ENCODE measurements at regions not wholly inside any gene's neighbourhood (a gene's known extent, or its start where the extent isn't known, plus 50 kb on each side); places are given as distances from the start of the nearest gene placed in this dataset.

DNA sequence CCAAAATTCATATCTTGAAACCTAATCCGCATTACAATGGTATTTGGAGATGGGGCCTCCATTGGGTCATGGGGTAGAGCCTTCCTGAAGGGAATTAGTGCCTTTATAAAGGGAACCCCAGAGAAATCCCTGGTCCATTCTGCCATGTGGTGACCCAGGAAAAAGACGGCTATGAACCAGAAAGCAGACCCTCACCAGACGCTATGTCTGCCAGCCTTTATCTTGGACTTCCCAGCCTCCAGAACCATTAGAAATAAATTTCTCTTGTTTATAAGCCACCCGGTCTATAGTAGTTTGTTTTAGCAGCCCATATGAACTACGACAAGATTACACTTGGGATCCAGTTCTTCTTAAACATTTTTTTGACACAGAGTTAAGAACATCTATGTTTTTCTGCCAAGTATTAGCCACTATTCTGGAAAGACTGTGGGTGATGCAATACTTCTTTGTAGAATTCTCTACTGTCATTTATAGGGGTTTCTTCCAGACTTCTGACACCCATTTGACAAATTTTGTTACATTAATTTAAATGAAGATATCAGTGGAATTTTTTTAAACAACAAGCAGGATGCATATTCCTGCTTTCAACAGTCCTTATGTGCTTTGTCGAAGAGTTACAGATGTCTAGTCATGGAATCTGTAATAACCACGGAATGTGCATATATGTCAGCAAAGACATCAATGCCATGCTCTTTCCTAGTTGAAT, 572.4 kb downstream of the NR2F1-AS1 start:
- ATAC-seq (no peak), DNase-seq (no peak)
- no peak for TF ChIP-seq POLR2A (IDR thresholded peaks at IDR 0.05)
- TF ChIP-seq, protein P1, sequence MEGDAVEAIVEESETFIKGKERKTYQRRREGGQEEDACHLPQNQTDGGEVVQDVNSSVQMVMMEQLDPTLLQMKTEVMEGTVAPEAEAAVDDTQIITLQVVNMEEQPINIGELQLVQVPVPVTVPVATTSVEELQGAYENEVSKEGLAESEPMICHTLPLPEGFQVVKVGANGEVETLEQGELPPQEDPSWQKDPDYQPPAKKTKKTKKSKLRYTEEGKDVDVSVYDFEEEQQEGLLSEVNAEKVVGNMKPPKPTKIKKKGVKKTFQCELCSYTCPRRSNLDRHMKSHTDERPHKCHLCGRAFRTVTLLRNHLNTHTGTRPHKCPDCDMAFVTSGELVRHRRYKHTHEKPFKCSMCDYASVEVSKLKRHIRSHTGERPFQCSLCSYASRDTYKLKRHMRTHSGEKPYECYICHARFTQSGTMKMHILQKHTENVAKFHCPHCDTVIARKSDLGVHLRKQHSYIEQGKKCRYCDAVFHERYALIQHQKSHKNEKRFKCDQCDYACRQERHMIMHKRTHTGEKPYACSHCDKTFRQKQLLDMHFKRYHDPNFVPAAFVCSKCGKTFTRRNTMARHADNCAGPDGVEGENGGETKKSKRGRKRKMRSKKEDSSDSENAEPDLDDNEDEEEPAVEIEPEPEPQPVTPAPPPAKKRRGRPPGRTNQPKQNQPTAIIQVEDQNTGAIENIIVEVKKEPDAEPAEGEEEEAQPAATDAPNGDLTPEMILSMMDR (IDR thresholded peaks at IDR 0.05), result no peak
- H3K36me3 ChIP-seq, result no peaks in the 10 kb centered on the region
- H3K27me3 ChIP-seq, result no peaks in the 10 kb centered on the region
- no peaks in the 10 kb centered on the region for H3K9me3 ChIP-seq
- intact Hi-C loops (cut with DNase I), result no loop called here
- no peak overlapping the region for H3K27ac ChIP-seq
- WGBS (ENCODE audit: insufficient coverage, low coverage, low lambda C conversion rate, missing lambda C conversion rate), result 64% methylated on average over 7 of the region's 7 CpGs
- no peak overlapping the region for H3K4me3 ChIP-seq
- H3K4me1 ChIP-seq, result no peaks in the 10 kb centered on the region

DNA sequence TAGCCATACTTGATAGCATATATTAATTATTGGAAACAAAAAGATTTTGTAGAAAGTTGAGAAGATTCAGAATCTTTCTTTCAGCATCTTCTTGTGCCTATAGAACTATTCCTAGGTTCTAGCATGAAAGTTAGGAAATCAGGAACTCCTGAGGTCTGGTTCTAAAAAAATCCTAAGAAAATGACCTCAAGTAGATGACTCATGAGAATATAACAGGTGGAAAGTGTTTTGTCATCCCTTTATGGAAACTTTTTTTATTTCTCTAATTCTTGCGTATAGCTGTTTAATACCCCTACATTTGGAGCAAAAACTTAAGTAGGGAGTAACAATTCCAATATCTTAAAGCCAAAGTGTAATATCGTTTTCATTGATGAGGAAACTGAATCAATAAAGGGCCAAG, 574.1 kb downstream of the NR2F1-AS1 start:
- H3K4me1 ChIP-seq, result no peaks in the 10 kb centered on the region
- H3K4me3 ChIP-seq, result no peak overlapping the region
- no peaks in the 10 kb centered on the region for H3K27me3 ChIP-seq
- ATAC-seq (no peak), DNase-seq (no peak)
- WGBS (ENCODE audit: insufficient coverage, low coverage, low lambda C conversion rate, missing lambda C conversion rate), result 23% methylated on average over 2 of the region's 2 CpGs
- no peak overlapping the region for H3K27ac ChIP-seq
- H3K36me3 ChIP-seq, result no peaks in the 10 kb centered on the region
- H3K9me3 ChIP-seq, result no peaks in the 10 kb centered on the region
- TF ChIP-seq, protein P1 (IDR thresholded peaks at IDR 0.05), result no peak
- no peak for TF ChIP-seq POLR2A (IDR thresholded peaks at IDR 0.05)
- intact Hi-C loops (cut with DNase I), result no loop called here

DNA sequence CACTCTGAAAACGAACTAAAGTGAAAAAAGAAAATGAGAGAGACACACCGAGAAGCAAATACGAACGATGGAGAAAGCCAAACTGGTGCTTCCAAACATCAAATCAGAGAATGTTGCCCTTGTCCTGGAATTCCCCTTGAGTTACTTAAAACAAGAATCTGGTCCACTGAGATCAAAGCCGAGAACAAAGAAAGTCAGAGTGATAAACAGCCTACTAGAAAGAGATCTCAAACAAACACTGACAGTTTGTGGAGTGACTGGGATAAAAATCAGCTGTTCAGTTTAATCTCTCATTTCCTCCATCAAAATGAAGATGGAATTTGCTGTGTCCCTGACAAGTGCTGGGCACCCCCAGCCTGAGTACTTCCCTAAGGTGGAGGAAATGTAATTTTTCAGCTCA, 582.6 kb downstream of the NR2F1-AS1 start:
- intact Hi-C loops (cut with DNase I), result no loop called here
- H3K27ac ChIP-seq, result no peak overlapping the region
- ATAC-seq (no peak), DNase-seq (no peak)
- 48% methylated on average over 5 of the region's 5 CpGs for WGBS (ENCODE audit: insufficient coverage, low coverage, low lambda C conversion rate, missing lambda C conversion rate)
- no peaks in the 10 kb centered on the region for H3K27me3 ChIP-seq
- H3K36me3 ChIP-seq, result no peaks in the 10 kb centered on the region
- no peak overlapping the region for H3K4me3 ChIP-seq
- H3K9me3 ChIP-seq, result no peaks in the 10 kb centered on the region
- no peak for TF ChIP-seq POLR2A (IDR thresholded peaks at IDR 0.05)
- TF ChIP-seq, protein P1 (IDR thresholded peaks at IDR 0.05), result no peak
- H3K4me1 ChIP-seq, result no peaks in the 10 kb centered on the region

DNA sequence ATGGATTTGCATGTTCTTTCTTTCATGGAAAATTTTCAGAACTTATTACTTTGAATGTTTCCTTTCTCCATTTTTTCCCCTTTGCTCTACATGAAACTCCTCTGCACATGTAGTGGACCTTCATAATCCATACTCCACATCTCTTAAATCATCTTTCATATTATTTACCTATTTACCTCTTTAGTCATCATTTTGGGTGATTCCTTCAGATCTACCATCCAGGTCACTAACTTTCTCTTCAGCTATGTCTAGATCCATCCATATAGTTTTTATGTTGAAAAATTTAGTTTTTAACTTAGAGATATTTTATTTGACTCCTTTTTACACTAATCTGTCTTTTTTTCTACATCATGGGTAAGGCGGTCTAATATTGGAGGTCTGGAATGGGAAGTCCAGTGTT, 586.6 kb downstream of the NR2F1-AS1 start:
- DNase-seq (no peak), ATAC-seq (no peak)
- intact Hi-C loops (cut with DNase I), result no loop called here

More for the DNA sequence above, 586.6 kb downstream of the NR2F1-AS1 start:
- TF ChIP-seq, protein P1 (IDR thresholded peaks at IDR 0.05), result no peak
- no peak for TF ChIP-seq POLR2A (IDR thresholded peaks at IDR 0.05)
- 80% methylated on average over 1 of the region's 1 CpG for WGBS (ENCODE audit: insufficient coverage, low coverage, low lambda C conversion rate, missing lambda C conversion rate)
- Histone ChIP-seq H3K4me3 (no peak overlapping the region), H3K27ac (no peak overlapping the region), H3K36me3 (no peaks in the 10 kb centered on the region), H3K4me1 (no peaks in the 10 kb centered on the region), H3K9me3 (no peaks in the 10 kb centered on the region), H3K27me3 (no peaks in the 10 kb centered on the region)
